ENCODE measurements at regions not wholly inside any gene's neighbourhood (a gene's known extent, or its start where the extent isn't known, plus 50 kb on each side); places are given as distances from the start of the nearest gene placed in this dataset.
A peak's percentile ranks its signal among the peaks of the same experiment; 100 is the strongest.
"Not testable (repeated sequence)": the region's sequence is repeated elsewhere in the genome, so short reads cannot be mapped to it uniquely, and the experiment has no call there.

GRCh38 chr4:66712301-66712921, 832.9 kb downstream of the CENPC start:
- DNase-seq (ENCODE audit: low spot score): not testable (repeated sequence)

- no peak for DNase-seq (ENCODE audit: low spot score)
Measured at GRCh38 chr4:66704243-66704642, 841.1 kb downstream of the CENPC start.

GRCh38 chr4:66694739-66695138, 850.6 kb downstream of the CENPC start:
- DNase-seq (ENCODE audit: low spot score): no peak

- DNase-seq (ENCODE audit: low spot score): no peak
Measured at GRCh38 chr4:66693694-66694093, 851.6 kb downstream of the CENPC start.

GRCh38 chr4:66691101-66691500, 854.2 kb downstream of the CENPC start:
- DNase-seq (ENCODE audit: low spot score): peak; percentile 3

GRCh38 chr4:66688674-66689073, 856.6 kb downstream of the CENPC start:
- DNase-seq (ENCODE audit: low spot score): peak; percentile 31

GRCh38 chr4:66687459-66687858, 857.8 kb downstream of the CENPC start:
- no peak for DNase-seq (ENCODE audit: low spot score)

GRCh38 chr4:66681962-66682361, 863.3 kb downstream of the CENPC start:
- DNase-seq (ENCODE audit: low spot score): no peak

GRCh38 chr4:66667249-66667648, 878.1 kb downstream of the CENPC start:
- DNase-seq (ENCODE audit: low spot score): no peak

GRCh38 chr4:66662620-66663019, 882.7 kb downstream of the CENPC start:
- no peak for DNase-seq (ENCODE audit: low spot score)

GRCh38 chr4:66658809-66659208, 886.5 kb downstream of the CENPC start:
- DNase-seq (ENCODE audit: low spot score): no peak

- no peak for DNase-seq (ENCODE audit: low spot score)
Measured at GRCh38 chr4:66655505-66655904, 889.8 kb downstream of the CENPC start.

- no peak for DNase-seq (ENCODE audit: low spot score)
Measured at GRCh38 chr4:66653937-66654336, 891.4 kb downstream of the CENPC start.

GRCh38 chr4:66649236-66649635, 896.1 kb downstream of the CENPC start:
- no peak for DNase-seq (ENCODE audit: low spot score)

- DNase-seq (ENCODE audit: low spot score): no peak
Measured at GRCh38 chr4:66647926-66648325, 897.4 kb downstream of the CENPC start.

- DNase-seq (ENCODE audit: low spot score): no peak
Measured at GRCh38 chr4:66647476-66647875, 897.8 kb downstream of the CENPC start.

GRCh38 chr4:66640233-66640990, 904.9 kb downstream of the CENPC start:
- no peak for DNase-seq (ENCODE audit: low spot score)

GRCh38 chr4:66639361-66639760, 905.9 kb downstream of the CENPC start:
- DNase-seq (ENCODE audit: low spot score): no peak

- no peak for DNase-seq (ENCODE audit: low spot score)
Measured at GRCh38 chr4:66636349-66636748, 909.0 kb downstream of the CENPC start.

- DNase-seq (ENCODE audit: low spot score): no peak
Measured at GRCh38 chr4:66633477-66633876, 911.8 kb downstream of the CENPC start.

GRCh38 chr4:66629927-66630326, 915.4 kb downstream of the CENPC start:
- DNase-seq (ENCODE audit: low spot score): no peak

- DNase-seq (ENCODE audit: low spot score): no peak
Measured at GRCh38 chr4:66628146-66628545, 917.2 kb downstream of the CENPC start.

- DNase-seq (ENCODE audit: low spot score): no peak
Measured at GRCh38 chr4:66625480-66625879, 919.8 kb downstream of the CENPC start.
